Smooth muscle cell (in vitro differentiated cells): ENCODE measurements at regions not wholly inside any gene's neighbourhood (a gene's known extent, or its start where the extent isn't known, plus 50 kb on each side); places are given as distances from the start of the nearest gene placed in this dataset.

ENCODE experiments used
- DNase-seq: peaks from one replicate; lab custom pipeline; 2025; ENCODE audit not compliant: unreplicated experiment; lab: John Stamatoyannopoulos, UW
- H2AFZ ChIP-seq: fragments of 200-600 bp; sonication (generic); 2 replicates; pipeline ENCODE4 v1.6.0; 2016; ENCODE audit warnings: antibody characterized with exemption, low read depth, mild to moderate bottlenecking
- H3F3A ChIP-seq: fragments of 200-600 bp; sonication (generic); 2 replicates; pipeline ENCODE4 v1.6.0; 2017; ENCODE audit warnings: antibody characterized with exemption, low read depth
- H3K27ac ChIP-seq: fragments of 200-600 bp; sonication (generic); 2 replicates; pipeline ENCODE4 v1.5.1; 2016; ENCODE audit warnings: low read depth, mild to moderate bottlenecking
- H3K27me3 ChIP-seq: fragments of 200-600 bp; sonication (generic); 2 replicates; pipeline ENCODE4 v1.6.1; 2016; ENCODE audit warnings: low read depth, mild to moderate bottlenecking
- H3K36me3 ChIP-seq: fragments of 200-600 bp; sonication (generic); 2 replicates; pipeline ENCODE4 v1.5.1; 2016; ENCODE audit warnings: low read depth
- H3K4me1 ChIP-seq: fragments of 200-600 bp; sonication (generic); 2 replicates; pipeline ENCODE4 v1.5.1; 2016; ENCODE audit warnings: low read depth
- H3K4me2 ChIP-seq: fragments of 200-600 bp; sonication (generic); 2 replicates; pipeline ENCODE4 v1.6.0; 2016; ENCODE audit warnings: mild to moderate bottlenecking
- H3K4me3 ChIP-seq: fragments of 200-600 bp; sonication (generic); 2 replicates; pipeline ENCODE4 v1.5.1; 2016; ENCODE audit warnings: mild to moderate bottlenecking
- H3K79me2 ChIP-seq: fragments of 200-600 bp; sonication (generic); 2 replicates; pipeline ENCODE4 v1.6.0; 2016; ENCODE audit warnings: low read depth, mild to moderate bottlenecking
- H3K9ac ChIP-seq: fragments of 200-600 bp; sonication (generic); 2 replicates; pipeline ENCODE4 v1.6.0; 2016; ENCODE audit warnings: low read depth
- H3K9me3 ChIP-seq: fragments of 200-600 bp; sonication (generic); replicated peaks from 2 replicates; pipeline ENCODE4 v1.5.1; 2016; ENCODE audit warnings: low read depth
- H4K20me1 ChIP-seq: fragments of 200-600 bp; sonication (generic); 2 replicates; pipeline ENCODE4 v1.6.0; 2016; ENCODE audit warnings: low read depth
- WGBS: methylation state at CpG from one replicate; pipeline ENCODE4 v1.1.7; 2016; ENCODE audit warnings: low lambda C conversion rate; 5-methylcytosine and 5-hydroxymethylcytosine counted together
- TF ChIP-seq, protein P1 (sequence below): fragments of 200-600 bp; sonication (generic); IDR thresholded peaks from 2 replicates; pipeline ENCODE4 v1.5.1; 2017; ENCODE audit warnings: borderline replicate concordance, mild to moderate bottlenecking, antibody characterized with exemption; ENCODE audit not compliant: insufficient read depth, poor library complexity, severe bottlenecking

DNA sequence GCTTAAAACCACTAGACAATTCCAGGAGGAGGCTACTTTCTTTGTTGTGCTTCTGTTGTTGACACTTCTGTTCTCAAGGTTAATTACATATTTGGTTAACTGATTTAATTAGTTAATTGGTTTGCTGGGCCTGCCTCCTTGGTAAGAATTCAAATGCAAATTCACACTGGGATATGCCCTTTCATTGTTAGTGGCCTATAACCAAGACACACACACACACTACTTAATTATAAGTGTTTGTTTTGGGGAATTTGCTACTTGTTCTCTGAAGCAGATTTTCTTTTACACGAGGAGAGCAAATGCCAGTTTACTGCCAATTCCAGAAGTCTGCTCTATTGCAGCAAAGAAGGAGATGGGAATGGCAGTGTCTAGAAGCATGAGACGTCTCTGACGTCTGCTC lies 101.6 kb upstream of the BASP1 start:
- H3K79me2 ChIP-seq, result no peaks in the 10 kb centered on the region
- H3F3A ChIP-seq, result no peaks in the 10 kb centered on the region
- H3K4me1 ChIP-seq, result peaks cover 12% of the 10 kb centered on the region
- TF ChIP-seq, protein P1, sequence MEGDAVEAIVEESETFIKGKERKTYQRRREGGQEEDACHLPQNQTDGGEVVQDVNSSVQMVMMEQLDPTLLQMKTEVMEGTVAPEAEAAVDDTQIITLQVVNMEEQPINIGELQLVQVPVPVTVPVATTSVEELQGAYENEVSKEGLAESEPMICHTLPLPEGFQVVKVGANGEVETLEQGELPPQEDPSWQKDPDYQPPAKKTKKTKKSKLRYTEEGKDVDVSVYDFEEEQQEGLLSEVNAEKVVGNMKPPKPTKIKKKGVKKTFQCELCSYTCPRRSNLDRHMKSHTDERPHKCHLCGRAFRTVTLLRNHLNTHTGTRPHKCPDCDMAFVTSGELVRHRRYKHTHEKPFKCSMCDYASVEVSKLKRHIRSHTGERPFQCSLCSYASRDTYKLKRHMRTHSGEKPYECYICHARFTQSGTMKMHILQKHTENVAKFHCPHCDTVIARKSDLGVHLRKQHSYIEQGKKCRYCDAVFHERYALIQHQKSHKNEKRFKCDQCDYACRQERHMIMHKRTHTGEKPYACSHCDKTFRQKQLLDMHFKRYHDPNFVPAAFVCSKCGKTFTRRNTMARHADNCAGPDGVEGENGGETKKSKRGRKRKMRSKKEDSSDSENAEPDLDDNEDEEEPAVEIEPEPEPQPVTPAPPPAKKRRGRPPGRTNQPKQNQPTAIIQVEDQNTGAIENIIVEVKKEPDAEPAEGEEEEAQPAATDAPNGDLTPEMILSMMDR, result no peak
- no peak overlapping the region for H3K4me2 ChIP-seq
- no peaks in the 10 kb centered on the region for H3K36me3 ChIP-seq
- no peaks in the 10 kb centered on the region for H4K20me1 ChIP-seq
- DNase-seq, result no peak
- H3K9me3 ChIP-seq, result no peaks in the 10 kb centered on the region
- H2AFZ ChIP-seq, result no peak overlapping the region
- H3K27ac ChIP-seq, result no peak overlapping the region
- H3K9ac ChIP-seq, result no peak overlapping the region
- H3K4me3 ChIP-seq, result no peak overlapping the region
- 46% methylated on average over 3 of the region's 3 CpGs for WGBS
- no peaks in the 10 kb centered on the region for H3K27me3 ChIP-seq

DNA sequence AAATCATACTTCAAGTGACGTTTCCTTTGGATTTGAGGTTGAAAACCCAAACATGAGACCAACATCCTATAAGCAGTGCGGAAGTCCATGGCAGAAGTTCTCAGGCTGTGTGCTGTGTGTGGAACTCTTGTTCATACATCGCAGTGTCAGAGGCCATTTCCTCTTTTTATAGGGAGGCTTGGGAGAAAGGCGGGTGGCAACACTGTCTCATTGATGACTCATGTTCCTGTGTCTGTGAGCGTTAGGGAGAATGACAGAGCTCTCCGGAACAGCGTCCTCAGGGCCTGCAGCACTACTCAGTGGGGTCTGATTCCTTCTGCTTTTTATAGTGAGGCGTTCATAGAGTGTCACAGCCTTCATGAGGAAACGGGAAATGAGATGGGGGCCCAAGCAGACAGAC lies 98.8 kb upstream of the BASP1 start:
- TF ChIP-seq, protein P1, result no peak
- Histone ChIP-seq H3K9me3 (no peaks in the 10 kb centered on the region), H2AFZ (peak overlapping the region; percentile 46), H4K20me1 (no peaks in the 10 kb centered on the region), H3K9ac (peak overlapping the region; percentile 9), H3F3A (peaks cover 4% of the 10 kb centered on the region), H3K36me3 (no peaks in the 10 kb centered on the region), H3K27me3 (no peaks in the 10 kb centered on the region), H3K4me2 (peak overlapping the region; percentile 58), H3K4me1 (peaks cover 9% of the 10 kb centered on the region), H3K4me3 (no peak overlapping the region), H3K27ac (peak overlapping the region; percentile 85), H3K79me2 (no peaks in the 10 kb centered on the region)
- WGBS, result 7% methylated on average over 9 of the region's 9 CpGs
- peak; percentile 2 for DNase-seq

DNA sequence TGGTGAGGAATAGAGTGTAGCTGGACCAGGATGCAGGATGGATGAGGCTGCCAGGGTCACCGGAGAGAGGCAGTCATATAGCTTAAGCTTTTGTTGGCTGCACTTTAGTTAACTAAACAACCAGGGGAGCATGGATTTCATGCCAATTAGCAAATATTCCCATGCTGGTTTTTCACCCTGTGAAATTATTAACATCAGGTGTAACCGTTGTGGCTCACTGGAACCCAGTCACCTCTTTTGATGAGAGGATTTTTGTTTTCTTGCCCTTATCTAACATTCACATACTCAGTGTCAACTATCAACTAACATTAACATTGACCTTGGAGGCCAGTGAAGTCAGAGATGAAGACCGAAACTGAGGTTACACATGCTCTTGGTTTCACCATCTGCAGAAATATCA lies 97.2 kb upstream of the BASP1 start:
- Histone ChIP-seq H3K79me2 (no peaks in the 10 kb centered on the region), H3F3A (peaks cover 4% of the 10 kb centered on the region), H3K4me2 (no peak overlapping the region), H3K4me3 (no peak overlapping the region), H2AFZ (no peak overlapping the region), H4K20me1 (no peaks in the 10 kb centered on the region), H3K9ac (no peak overlapping the region), H3K27me3 (no peaks in the 10 kb centered on the region), H3K9me3 (no peaks in the 10 kb centered on the region), H3K36me3 (no peaks in the 10 kb centered on the region), H3K27ac (no peak overlapping the region), H3K4me1 (peaks cover 4% of the 10 kb centered on the region)
- DNase-seq, result no peak
- 92% methylated on average over 3 of the region's 3 CpGs for WGBS
- TF ChIP-seq, protein P1, result no peak

DNA sequence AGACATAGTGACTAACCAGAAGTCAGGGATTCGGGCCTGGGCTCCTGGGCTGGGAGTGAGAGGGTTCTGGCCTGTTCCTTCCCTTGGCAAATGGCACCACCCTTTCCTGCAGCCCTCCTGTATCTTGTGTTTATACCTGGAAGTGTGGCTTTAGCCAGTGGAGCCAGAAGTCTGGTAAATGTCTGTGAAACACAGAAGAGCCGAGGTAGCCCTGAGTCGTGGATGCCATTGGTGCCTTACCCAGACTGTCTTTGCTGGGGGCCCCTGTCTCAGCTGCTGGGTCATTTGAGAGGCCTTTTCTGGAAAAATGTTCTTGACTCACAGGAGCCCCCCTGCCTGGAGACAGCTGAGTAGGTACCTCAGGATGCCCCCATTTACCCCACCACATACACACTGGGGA lies 95.7 kb upstream of the BASP1 start:
- Histone ChIP-seq H4K20me1 (no peaks in the 10 kb centered on the region), H3K79me2 (no peaks in the 10 kb centered on the region), H2AFZ (no peak overlapping the region), H3F3A (peaks cover 4% of the 10 kb centered on the region), H3K27me3 (no peaks in the 10 kb centered on the region), H3K4me2 (no peak overlapping the region), H3K9me3 (no peaks in the 10 kb centered on the region), H3K9ac (no peak overlapping the region), H3K4me3 (no peak overlapping the region), H3K36me3 (no peaks in the 10 kb centered on the region), H3K27ac (no peak overlapping the region), H3K4me1 (peaks cover 4% of the 10 kb centered on the region)
- no peak for DNase-seq
- WGBS, result 67% methylated on average over 3 of the region's 3 CpGs
- TF ChIP-seq, protein P1, result no peak
